Ishikawa (cell line): ENCODE measurements at regions not wholly inside any gene's neighbourhood (a gene's known extent, or its start where the extent isn't known, plus 50 kb on each side); places are given as distances from the start of the nearest gene placed in this dataset.

Experiments used
- CEBPB ChIP-seq: IDR thresholded peaks from 2 replicates; pipeline ENCODE4 v1.6.1; 2012
- CREB1 ChIP-seq: IDR thresholded peaks from 2 replicates; pipeline ENCODE4 v1.6.1; 2012; ENCODE audit warnings: low read depth
- EGR1 ChIP-seq: IDR thresholded peaks from 2 replicates; pipeline ENCODE4 v1.6.1; 2012
- EP300 ChIP-seq: IDR thresholded peaks from 2 replicates; pipeline ENCODE4 v1.6.1; 2012; ENCODE audit warnings: borderline replicate concordance
- FOXM1 ChIP-seq: IDR thresholded peaks from 2 replicates; pipeline ENCODE4 v1.6.1; 2012; ENCODE audit warnings: low read depth, borderline replicate concordance
- MAX ChIP-seq: IDR thresholded peaks from 2 replicates; pipeline ENCODE4 v1.6.1; 2012
- NFIC ChIP-seq: IDR thresholded peaks from 2 replicates; pipeline ENCODE4 v1.6.1; 2012
- RAD21 ChIP-seq: IDR thresholded peaks from 2 replicates; pipeline ENCODE4 v1.6.1; 2012; ENCODE audit warnings: low read depth
- REST ChIP-seq: IDR thresholded peaks from 2 replicates; pipeline ENCODE4 v1.6.1; 2012; ENCODE audit warnings: low read depth, mild to moderate bottlenecking
- TAF1 ChIP-seq: IDR thresholded peaks from 2 replicates; pipeline ENCODE4 v1.6.1; 2012; ENCODE audit warnings: low read depth, mild to moderate bottlenecking
- TCF12 ChIP-seq: IDR thresholded peaks from 2 replicates; pipeline ENCODE4 v1.6.1; 2012; ENCODE audit warnings: low read depth
- TEAD4 ChIP-seq: IDR thresholded peaks from 2 replicates; pipeline ENCODE4 v1.6.1; 2012
- USF1 ChIP-seq: IDR thresholded peaks from 2 replicates; pipeline ENCODE4 v1.6.1; 2012
- YY1 ChIP-seq: IDR thresholded peaks from 2 replicates; pipeline ENCODE4 v1.6.1; 2012; ENCODE audit warnings: low read depth
- ZBTB7A ChIP-seq: IDR thresholded peaks from 2 replicates; pipeline ENCODE4 v1.6.1; 2012; ENCODE audit warnings: low read depth

GRCh38 chr5:26003966-26004365 lies 1034.4 kb downstream of the CDH9 start:
- TF ChIP-seq MAX = no peak
- TF ChIP-seq RAD21 = no peak
- TF ChIP-seq EGR1 = no peak
- TF ChIP-seq FOXM1 = no peak
- no peak for TF ChIP-seq CEBPB

- TF ChIP-seq REST (no peak), EP300 (no peak)
Measured at GRCh38 chr5:25995209-25995608, 1043.2 kb downstream of the CDH9 start.

- TF ChIP-seq TCF12 = no peak
- no peak for TF ChIP-seq CEBPB
Measured at GRCh38 chr5:25993701-25994100, 1044.7 kb downstream of the CDH9 start.

- TF ChIP-seq TEAD4 (no peak), MAX (no peak), FOXM1 (no peak), CREB1 (no peak), EGR1 (no peak)
Measured at GRCh38 chr5:25991639-25992038, 1046.7 kb downstream of the CDH9 start.

GRCh38 chr5:25990771-25991170 lies 1047.6 kb downstream of the CDH9 start:
- TF ChIP-seq TCF12 (no peak), FOXM1 (no peak), TEAD4 (no peak), YY1 (no peak), EGR1 (no peak), NFIC (no peak), CEBPB (no peak), RAD21 (no peak), REST (no peak), MAX (no peak), TAF1 (no peak), EP300 (no peak), ZBTB7A (no peak)

GRCh38 chr5:25979086-25979485 lies 1059.3 kb downstream of the CDH9 start:
- TF ChIP-seq TEAD4 = no peak
- TF ChIP-seq EP300 = no peak
- TF ChIP-seq EGR1 = no peak
- no peak for TF ChIP-seq MAX
- TF ChIP-seq USF1 = no peak
- no peak for TF ChIP-seq CREB1
- no peak for TF ChIP-seq FOXM1
- no peak for TF ChIP-seq YY1
- TF ChIP-seq REST = no peak
- no peak for TF ChIP-seq RAD21
- no peak for TF ChIP-seq TAF1
- TF ChIP-seq NFIC = no peak
- no peak for TF ChIP-seq ZBTB7A
- no peak for TF ChIP-seq CEBPB
- TF ChIP-seq TCF12 = no peak
